HG03135 (cell line): ENCODE measurements at regions not wholly inside any gene's neighbourhood (a gene's known extent, or its start where the extent isn't known, plus 50 kb on each side); places are given as distances from the start of the nearest gene placed in this dataset.
"Not testable (repeated sequence)": the region's sequence is repeated elsewhere in the genome, so short reads cannot be mapped to it uniquely, and the experiment has no call there.

Source experiments
- ATAC-seq: cut with Tn5 transposase; IDR thresholded peaks from one replicate; pipeline ENCODE4 v1.9.1; 2021; ENCODE audit warnings: mild to moderate bottlenecking, moderate library complexity; ENCODE audit not compliant: unreplicated experiment

DNA sequence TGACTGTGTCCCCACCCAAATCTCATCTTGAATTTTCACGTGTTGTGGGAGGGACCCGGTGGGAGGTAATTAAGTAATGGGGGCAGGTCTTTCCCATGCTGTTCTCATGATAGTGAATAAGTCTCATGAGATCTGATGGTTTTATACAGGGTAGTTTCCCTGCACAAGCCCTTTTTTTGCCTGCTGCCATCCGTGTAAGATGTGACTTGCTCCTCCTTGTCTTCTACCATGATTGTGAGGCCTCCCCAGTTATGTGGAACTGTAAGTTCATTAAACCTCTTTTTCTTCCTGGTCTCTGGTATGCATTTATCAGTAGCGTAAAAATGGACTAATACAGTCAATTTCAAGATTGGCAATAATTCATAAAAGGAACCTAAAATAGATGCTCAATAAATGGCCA lies 261.0 kb downstream of the ETV1 start:
- ATAC-seq: not testable (repeated sequence)

DNA sequence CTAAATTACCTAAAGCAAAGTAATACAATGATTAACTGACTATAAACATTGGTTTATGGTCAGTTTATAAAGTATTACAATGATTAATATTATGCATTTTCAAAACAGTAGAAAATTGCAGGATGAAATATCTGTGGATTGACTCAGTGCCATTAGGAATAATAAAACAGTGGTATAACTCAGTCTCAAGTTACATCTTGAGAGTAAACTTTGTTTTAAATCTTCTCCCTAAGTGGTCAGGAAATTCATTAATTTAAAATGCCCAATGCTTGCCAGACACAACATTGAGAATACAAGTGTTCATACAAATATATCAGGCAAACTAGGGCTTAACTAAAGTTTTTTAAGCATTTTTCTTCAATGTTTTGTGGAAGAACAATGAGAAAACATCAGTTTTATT lies 257.8 kb downstream of the ETV1 start:
- ATAC-seq: no peak

DNA sequence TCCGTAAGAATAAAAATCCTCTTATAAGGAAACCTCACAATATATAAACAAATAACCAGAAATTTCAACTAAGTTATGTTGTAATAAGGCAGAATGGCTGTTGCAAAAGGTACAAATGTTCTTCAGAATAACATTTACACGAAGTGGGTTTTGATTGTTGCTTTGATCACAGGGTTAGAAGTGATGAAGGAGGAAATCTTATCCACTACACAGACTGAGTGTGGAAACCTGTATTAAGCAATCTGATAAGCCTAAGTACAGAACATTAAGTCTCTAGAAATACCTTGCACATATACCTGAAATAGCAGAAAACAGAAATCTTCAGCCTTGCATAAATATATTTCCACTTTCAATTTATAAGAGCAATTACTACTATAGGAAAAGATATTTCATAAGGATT lies 251.9 kb downstream of the ETV1 start:
- ATAC-seq: no peak

DNA sequence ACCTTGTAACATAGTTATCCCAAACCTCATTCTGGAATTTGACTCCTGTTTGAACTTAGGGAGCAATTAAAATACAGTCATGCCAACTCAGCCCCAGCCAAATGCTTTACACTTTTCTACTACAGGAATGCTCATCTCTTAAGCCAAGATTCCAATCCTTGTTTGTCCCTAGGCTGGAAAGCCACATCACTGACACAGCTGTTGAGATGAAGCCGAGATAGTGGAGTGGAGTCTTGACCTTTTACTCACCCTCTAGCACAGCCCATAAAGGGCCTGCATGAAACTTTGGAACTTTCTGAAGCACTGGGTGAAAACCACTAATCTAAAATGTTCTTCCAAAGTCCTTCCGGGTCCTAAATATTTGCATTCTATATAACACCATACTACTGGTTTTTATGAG lies 247.3 kb downstream of the ETV1 start:
- no peak for ATAC-seq

DNA sequence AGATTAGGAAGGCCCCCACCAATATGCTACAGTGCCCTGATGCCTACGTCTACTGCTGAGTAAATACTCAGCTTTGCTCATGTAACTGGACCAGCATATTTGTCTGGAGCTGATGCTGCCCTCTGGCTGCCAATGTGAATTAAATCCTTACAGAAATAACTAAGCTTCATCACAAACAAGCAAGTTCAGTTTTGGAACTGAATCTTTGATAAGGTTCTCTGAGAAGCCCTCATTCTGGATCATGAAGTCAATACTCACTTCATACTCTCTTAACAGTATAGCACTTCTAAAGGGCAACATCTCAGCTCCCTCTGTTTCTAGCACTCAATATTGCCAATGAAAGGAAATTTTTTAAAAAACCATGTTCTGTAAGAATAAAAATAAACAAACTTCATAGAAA lies 246.7 kb downstream of the ETV1 start:
- no peak for ATAC-seq

DNA sequence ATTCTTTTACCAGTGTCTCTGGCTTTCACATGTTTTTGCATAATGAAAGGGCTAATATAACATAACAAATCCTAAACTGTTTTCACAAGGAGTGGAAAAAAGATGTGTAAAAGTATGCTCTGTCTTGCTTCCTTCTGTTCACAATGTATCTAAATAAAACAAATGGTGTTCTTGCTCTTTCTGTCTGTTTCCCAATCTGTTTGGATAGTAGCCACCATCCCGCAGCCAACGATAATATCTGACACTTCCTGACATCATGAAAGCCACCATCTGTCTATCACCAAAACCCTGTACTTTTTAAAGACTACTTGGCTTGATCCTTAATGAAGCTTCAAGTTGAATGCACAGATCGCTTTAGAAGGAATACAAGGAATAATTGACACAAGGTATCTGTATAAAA lies 246.2 kb downstream of the ETV1 start:
- ATAC-seq: no peak

DNA sequence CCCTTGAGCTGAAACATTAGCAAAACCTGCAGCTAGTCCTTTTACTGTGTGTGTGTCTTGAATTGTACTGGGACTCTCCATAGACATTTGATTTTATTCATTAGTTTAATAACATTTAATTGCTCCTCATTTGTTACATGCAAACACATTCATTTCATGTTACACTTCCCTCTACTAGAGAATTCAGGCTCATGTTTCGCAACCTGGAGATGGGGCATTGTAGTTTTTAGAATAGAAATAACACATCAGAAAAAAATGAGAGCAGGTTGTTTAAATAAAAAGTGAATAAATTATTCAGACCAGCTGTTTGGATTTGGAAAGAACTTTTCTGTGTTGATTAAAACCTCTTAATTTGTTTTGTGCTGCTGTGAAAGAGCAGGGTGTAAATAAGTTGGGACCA lies 243.9 kb downstream of the ETV1 start:
- ATAC-seq: no peak

DNA sequence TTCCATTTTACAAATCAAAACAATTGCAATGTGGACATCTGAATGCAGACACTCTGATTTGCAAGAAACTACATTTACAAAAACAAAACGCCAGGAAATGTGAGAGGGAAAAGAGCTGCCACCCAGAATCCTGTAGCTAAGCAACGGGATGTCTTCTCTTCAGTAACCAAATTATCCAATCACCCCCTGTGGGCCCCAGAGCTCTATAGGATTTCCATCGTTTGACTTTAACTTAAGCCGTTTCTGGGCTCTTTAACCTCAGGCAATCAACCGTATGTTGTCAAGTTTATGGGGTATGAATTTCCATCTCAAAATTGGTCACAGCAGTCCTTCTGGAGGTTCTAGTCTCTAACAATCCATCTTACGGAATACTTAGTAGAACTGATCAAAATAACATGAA lies 240.5 kb downstream of the ETV1 start:
- no peak for ATAC-seq

DNA sequence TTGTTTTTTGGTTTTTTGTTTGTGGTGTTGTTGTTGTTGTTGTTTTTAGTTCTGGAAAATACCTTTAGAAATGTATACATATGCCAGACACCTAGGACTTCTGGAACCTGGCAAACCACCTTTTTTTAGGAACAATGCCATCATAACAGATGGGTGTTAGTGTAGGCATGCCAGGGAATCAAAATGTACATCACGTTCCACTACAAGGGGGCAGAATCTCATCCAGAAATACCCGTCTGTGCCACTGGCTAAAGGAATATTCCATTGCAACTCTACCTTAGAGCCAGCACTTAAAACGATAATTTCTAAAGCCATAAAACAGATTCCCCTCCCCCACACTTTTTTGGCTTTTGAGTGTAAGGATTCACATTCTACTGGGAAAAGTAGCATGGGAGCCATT lies 239.8 kb downstream of the ETV1 start:
- ATAC-seq: no peak

DNA sequence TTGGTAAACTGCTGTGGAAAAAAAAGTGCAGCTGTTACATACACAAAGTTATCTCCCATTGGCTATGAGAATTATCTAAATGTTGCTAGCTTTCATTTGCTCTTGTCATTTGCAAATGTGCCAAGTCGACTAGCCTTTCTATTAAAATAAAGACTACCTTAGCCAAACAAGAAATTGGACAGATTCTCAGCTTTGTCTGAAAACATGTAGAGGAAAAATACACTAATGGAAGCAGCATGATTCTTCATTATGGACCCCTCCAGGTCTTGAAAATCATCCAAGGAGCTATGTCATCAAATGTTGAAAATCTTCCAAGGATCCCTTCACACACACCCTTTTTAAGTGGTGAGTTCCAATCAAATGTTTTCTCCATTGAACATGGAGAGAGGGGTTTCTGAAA lies 237.7 kb downstream of the ETV1 start:
- no peak for ATAC-seq

DNA sequence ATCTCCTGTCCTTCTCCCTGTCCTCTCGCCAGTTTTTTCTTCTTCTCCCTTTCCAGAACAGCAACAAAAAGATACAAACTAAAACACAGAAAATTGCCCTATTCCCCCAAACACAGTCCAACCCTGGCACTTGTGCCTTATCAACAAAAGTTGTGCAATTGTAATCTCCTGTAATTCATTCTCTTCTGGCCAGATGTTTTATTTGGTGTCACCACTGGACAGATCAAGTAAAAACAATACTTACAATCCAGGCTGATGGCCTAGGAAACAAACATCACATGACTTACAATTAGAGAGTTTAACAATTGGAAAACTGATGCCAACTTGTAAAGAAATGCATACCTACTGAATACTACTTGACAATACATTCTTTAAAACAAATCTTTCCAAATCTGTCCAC lies 231.6 kb downstream of the ETV1 start:
- no peak for ATAC-seq

DNA sequence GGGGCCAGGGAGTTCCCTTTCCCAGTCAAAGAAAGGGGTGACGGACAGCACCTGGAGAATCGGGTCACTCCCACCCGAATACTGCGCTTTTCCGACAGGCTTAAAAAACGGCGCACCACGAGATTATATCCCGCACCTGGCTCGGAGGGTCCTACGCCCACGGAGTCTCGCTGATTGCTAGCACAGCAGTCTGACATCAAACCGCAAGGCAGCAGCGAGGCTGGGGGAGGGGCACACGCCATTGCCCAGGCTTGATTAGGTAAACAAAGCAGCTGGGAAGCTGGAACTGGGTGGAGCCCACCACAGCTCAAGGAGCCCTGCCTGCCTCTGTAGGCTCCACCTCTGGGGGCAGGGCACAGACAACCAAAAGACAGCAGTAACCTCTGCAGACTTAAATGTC lies 223.6 kb downstream of the ETV1 start:
- ATAC-seq: not testable (repeated sequence)

DNA sequence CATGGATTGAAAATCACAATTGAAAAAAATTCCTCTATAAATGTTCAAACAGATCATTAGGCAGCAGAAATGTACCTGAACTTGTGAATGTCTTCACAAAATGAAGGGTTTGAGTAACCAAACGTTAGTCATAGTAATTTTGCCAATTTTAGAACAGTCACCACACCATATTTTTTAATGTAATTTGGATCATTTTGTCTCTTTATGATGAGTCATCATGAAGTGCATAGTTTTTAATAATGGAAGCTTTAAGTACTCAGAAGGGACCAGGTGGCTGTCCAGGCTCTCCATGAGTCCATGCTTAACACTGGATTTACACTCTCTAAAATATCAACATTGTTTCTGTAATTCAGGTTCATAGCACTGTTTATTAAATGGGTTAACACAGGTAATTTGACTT lies 219.2 kb downstream of the ETV1 start:
- no peak for ATAC-seq

DNA sequence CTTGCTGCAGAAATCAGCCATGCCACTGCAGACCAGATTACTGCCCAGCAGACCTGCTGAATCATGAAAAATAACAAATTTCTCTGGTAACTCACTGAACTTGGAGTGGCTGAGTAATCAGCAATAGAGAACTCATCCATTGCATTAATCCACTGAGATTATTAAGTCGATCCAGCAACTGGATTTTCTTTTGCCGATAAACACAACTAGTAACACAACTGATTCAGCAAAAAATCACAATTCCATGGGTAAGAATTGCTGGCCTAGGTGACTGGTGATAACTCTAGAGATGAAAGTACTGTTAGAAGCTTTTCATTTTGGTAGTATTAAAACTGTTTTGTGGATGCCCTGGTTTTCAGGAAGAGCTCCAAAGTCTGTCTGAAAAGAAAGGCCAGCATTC lies 214.5 kb downstream of the ETV1 start:
- ATAC-seq: no peak

DNA sequence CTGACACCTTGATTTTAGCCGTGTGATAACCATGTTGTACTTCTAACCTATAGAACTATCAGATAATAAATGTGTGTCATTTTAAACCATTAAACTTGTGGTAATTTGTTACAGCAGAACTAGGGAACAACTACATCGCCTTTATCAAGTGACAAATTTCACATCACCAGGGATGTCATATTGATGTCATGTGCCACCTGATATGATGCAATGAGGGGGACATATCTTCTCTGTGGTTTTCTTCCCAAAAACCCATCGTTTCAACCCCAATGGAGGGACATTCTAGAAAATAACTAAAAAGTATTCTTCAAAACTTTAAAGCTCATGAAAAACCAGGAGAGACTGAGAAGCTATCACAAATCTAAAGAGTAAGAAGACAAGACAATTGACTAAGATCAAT lies 212.2 kb downstream of the ETV1 start:
- no peak for ATAC-seq

DNA sequence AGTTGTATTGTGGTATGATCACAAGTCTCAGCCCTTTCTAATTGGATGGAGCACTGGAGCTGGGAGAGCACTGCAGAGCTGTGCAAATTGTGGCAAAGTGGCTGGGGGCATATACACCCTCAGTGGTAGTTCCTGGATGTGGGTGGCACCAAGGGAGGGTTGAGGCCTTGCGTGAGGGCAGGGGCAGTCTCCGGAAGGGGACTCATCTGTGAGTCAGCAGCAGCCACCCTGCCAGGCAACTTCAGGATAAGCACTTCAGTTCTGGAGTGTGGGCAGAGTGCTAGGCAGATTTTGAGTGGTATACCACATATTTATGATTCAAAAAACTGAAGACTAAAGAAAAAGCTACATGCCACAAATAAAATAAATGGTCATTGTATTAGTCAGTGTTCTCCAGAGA lies 210.5 kb downstream of the ETV1 start:
- no peak for ATAC-seq

DNA sequence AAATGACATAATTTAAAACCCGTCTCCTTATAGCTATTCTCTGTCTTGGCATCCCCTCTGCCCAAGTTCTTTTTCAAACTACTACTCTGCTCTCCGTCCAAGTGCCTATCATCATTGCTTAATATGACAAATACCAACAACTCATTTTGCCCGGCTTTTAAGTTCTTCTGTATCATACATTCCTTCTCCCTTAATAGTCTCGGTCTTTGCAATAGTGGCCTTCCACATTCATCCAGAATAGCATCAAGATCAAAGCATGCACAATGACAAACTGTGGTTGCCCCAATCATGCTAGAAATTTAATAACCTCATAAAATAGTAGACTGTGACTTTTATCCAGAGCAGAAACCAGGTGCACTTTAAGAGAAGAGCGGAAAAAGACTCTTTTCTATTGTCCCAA lies 198.9 kb downstream of the ETV1 start:
- no peak for ATAC-seq

DNA sequence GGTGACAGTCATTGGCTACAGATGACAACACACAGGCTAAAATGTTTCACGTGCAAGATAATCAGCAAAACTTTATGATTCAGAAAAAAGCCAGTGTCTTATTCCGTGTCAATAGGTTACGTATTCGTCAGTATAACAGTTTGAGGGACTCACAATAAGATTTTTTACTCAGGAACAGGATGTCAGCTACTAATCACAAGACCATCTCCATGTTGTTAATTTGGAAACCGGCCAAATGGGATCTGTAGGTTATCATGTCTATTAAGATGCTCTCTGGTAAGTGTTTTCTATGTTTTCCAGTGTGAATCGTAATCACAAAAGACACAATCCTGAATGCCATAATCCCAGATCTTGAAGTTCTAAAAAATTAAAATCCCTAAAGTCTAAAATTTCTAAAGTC lies 197.3 kb downstream of the ETV1 start:
- no peak for ATAC-seq

DNA sequence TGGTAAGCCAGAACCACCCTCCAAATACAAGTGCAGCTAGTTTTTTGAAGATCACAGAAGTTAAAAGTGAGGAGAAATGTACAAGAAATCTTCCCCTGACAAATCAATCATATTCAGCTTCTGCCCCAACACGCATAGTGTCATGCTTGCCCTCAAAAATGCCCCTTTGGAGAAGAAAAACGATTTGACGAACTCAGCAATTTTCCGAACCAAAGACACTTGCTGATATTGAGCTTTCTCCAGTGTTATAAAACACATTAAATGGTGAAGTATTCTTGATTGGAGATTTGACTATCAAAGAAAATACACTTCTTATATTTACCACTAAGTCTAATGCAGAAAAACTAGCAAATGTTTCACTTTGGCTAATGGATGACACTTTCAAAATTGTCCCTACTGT lies 195.5 kb downstream of the ETV1 start:
- ATAC-seq: no peak

DNA sequence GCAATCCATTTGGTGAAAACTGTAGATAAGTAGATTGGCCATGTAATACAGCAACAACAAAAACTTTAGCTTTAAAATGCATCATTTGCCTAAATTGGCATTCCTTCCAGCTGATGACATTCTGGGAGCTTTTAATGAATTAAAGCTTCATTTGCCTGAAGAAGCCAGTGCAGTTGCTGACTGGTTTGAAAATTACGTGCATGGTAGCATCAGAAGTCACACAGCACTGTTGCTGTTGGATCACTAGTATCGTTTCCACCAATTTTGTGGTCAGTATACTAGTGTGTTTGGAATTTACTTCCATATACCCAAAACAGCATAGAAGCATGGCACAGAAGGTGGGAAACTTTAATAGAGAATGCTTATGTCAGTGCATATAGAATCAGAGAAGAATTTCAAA lies 194.9 kb downstream of the ETV1 start:
- ATAC-seq: no peak

DNA sequence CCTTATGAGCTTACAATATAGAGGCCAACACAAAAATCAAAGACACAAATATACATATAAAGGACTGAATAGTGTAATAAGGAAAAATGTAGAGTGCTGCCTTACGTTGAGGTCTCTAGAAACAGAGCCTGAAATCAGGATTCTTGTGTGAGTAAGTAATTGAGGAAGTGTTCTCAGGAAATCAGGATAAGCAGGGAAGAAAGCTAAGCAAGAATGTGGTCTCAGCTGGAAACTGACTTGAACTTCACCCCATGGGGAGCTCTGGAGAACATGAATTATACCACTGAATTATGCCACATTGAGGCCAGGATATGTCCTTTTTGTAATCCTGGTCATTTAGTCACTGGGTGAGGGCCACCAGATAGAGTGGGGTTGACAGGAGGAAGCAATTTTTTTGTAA lies 191.9 kb downstream of the ETV1 start:
- no peak for ATAC-seq

DNA sequence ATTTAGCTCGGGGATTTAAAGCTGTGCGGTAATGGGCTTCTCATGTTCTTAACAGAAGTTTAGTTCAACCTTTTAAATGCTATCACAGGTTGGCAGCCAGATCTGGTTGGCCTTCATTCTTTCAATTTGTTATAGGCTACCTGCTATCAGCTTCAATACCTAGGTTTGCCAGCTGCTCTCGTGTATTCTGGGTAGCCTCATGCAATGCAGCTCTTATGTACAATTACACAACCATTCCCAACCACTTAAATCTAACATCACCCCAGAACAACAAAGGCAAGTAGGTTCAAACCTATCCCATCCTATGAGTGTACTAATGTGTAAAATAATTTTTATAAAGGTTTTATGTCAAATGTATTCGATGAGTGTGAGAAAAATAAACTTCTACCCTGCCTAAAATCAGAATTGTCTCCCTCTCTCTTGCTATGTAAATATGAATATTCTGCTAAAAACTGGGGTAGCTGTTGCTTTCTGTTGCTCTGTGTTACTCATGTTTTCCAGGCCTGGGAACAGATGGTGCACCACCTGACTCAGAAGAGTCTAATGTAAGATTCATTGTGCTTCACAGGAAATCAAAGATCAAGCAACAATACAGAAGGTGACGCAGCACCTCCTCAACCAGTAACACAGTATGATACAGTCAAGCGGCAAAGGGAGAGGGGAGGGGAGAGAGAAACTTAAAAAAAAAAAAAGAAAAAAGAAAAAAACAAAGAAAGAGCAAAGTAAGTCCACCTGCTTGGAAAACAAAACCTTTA lies 188.6 kb downstream of the ETV1 start:
- no peak for ATAC-seq

DNA sequence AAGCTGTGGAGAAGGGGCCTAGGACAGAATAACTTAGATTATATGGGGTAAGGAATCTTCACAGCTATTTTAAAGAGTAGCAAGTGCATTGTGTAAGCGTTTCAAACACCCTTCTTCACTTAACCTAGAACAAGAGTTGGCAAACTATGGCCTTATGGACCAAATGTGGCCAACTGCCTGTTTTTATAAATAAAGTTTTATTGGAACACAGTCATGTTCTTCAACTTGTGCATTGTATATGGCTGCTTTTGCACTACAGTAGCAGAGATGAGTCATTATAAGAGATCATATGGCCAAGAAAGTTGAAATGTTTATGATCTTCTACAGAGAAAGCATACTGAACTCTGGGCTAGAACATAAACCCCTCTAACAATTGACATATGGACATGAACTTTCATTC lies 187.8 kb downstream of the ETV1 start:
- ATAC-seq: no peak
